HepG2 (cell line): ENCODE measurements at regions not wholly inside any gene's neighbourhood (a gene's known extent, or its start where the extent isn't known, plus 50 kb on each side); places are given as distances from the start of the nearest gene placed in this dataset.

Source experiments
- ATAC-seq: fragments of 200-7000 bp; cut with Tn5 transposase; 3 replicates; pipeline ENCODE4 v1.9.1; 2020; ENCODE audit warnings: mild to moderate bottlenecking, moderate library complexity
- BruUV-seq: library from RNA; stranded (reverse); fragments of 400-500 nt; replicated peaks from 2 replicates; lab custom pipeline; 2021; lab: Mats Ljungman, UMichigan
- CTCF ChIA-PET: fragments of 300-600 bp; formaldehyde crosslinking; extraction: SDS; loops from one replicate; lab custom pipeline; 2021; ENCODE audit warnings: low total read pairs, inconsistent platforms, low intra/inter-chr PET ratio; lab: Yijun Ruan, JAX
- POLR2A ChIA-PET: fragments of 350-600 bp; sonication (Branson Sonifier 250); formaldehyde crosslinking; loops from one replicate; lab custom pipeline; 2020; ENCODE audit warnings: antibody characterized with exemption, inconsistent platforms; lab: Yijun Ruan, JAX
- DNase-seq: peaks from one replicate; pipeline ENCODE4 v3.0.0-alpha.2; 2015; ENCODE audit warnings: low spot score
- FAIRE-seq: peaks from 3 replicates; lab custom pipeline; 2011; peaks lifted over from hg19 to GRCh38; lab: Jason Lieb, UNC
- H2AFZ ChIP-seq: one replicate; pipeline ENCODE4 v1.6.1; 2011; ENCODE audit warnings: low read length, inconsistent platforms
- H3K27ac ChIP-seq: fragments of 300-600 bp; 3 replicates; pipeline ENCODE4 v1.8.0; 2011; ENCODE audit warnings: mixed run types, mild to moderate bottlenecking, mixed read lengths, low read length, inconsistent platforms; ENCODE audit not compliant: insufficient read depth; ENCODE audit errors: extremely low read length
- H3K27me3 ChIP-seq, 2 experiments: fragments of 200-600 bp in 1 of 2; 2 replicates in 1 of 2; 3 replicates in 1 of 2; pipeline versions ENCODE4 v1.6.0 to v1.8.0; 2011; ENCODE audit warnings: low read length in 2 of 2, mild to moderate bottlenecking in 2 of 2, moderate library complexity in 2 of 2, inconsistent platforms in 1 of 2; ENCODE audit not compliant: insufficient read depth in 2 of 2, control insufficient read depth in 1 of 2
- H3K36me3 ChIP-seq, 2 experiments: fragments of 200-600 bp in 1 of 2; replicated peaks in 1 of 2; 2 replicates in 1 of 2; 3 replicates in 1 of 2; pipeline versions ENCODE4 v1.5.1 to v1.8.0; 2011; ENCODE audit warnings: low read length in 2 of 2, inconsistent platforms in 1 of 2; ENCODE audit not compliant: insufficient read depth in 2 of 2, control insufficient read depth in 1 of 2
- H3K4me1 ChIP-seq: 2 replicates; pipeline ENCODE4 v1.5.1; 2012; ENCODE audit warnings: low read length, inconsistent platforms; ENCODE audit not compliant: insufficient read depth
- H3K4me2 ChIP-seq: 2 replicates; pipeline ENCODE4 v1.6.0; 2011; ENCODE audit warnings: low read depth, low read length, inconsistent platforms
- H3K4me3 ChIP-seq, 3 experiments: fragments of 200-600 bp in 1 of 3; sonication (generic), shearing (Covaris generic) in 1 of 3; replicated peaks in 1 of 3; 2 replicates each; pipeline ENCODE4 v1.5.1; 2011 to 2016; ENCODE audit warnings: low read length in 3 of 3, inconsistent platforms in 2 of 3, low read depth in 2 of 3, mild to moderate bottlenecking in 2 of 3, control low read depth in 1 of 3, mixed read lengths in 1 of 3; ENCODE audit not compliant: insufficient read depth in 1 of 3
- H3K79me2 ChIP-seq: one replicate; pipeline ENCODE4 v1.6.1; 2011; ENCODE audit warnings: low read length, inconsistent platforms; ENCODE audit not compliant: insufficient read depth
- H3K9ac ChIP-seq: 2 replicates; pipeline ENCODE4 v1.6.0; 2011; ENCODE audit warnings: mild to moderate bottlenecking, low read depth, low read length, inconsistent platforms; ENCODE audit not compliant: insufficient read depth
- H3K9me3 ChIP-seq: 2 replicates; pipeline ENCODE4 v1.5.1; 2012; ENCODE audit warnings: mild to moderate bottlenecking, low read length
- H4K20me1 ChIP-seq: 2 replicates; pipeline ENCODE4 v1.6.0; 2011; ENCODE audit warnings: inconsistent platforms, mild to moderate bottlenecking, low read length, moderate library complexity; ENCODE audit not compliant: insufficient read depth
- ATF4 ChIP-seq, 2 experiments: fragments of 450-650 bp in 1 of 2; sonication (generic) in 1 of 2; formaldehyde crosslinking; IDR thresholded peaks; 2 replicates each; pipeline versions ENCODE4 v1.5.0 to v1.8.0; 2020 to 2022; ENCODE audit warnings: mild to moderate bottlenecking in 1 of 2, missing genetic modification reagents in 1 of 2
- CENPT ChIP-seq: sonication (generic); formaldehyde crosslinking; IDR thresholded peaks from 2 replicates; pipeline ENCODE4 v1.8.0; 2022; ENCODE audit warnings: low read depth, mild to moderate bottlenecking, moderate library complexity, missing genetic modification reagents
- MIXL1 ChIP-seq: IDR thresholded peaks from 2 replicates; pipeline ENCODE4 v1.6.1; 2016
- ZBTB25 ChIP-seq: IDR thresholded peaks from 2 replicates; pipeline ENCODE4 v1.6.1; 2018; ENCODE audit warnings: missing genetic modification reagents
- ZFP36L1 ChIP-seq: sonication (generic); formaldehyde crosslinking; IDR thresholded peaks from 2 replicates; pipeline ENCODE4 v1.8.0; 2022; ENCODE audit warnings: mild to moderate bottlenecking, missing genetic modification reagents, moderate library complexity
- ZNF180 ChIP-seq: sonication (generic); formaldehyde crosslinking; IDR thresholded peaks from 2 replicates; pipeline ENCODE4 v1.4.0; 2020; ENCODE audit warnings: low read depth, missing genetic modification reagents, borderline replicate concordance
- ZNF263 ChIP-seq: sonication (generic); formaldehyde crosslinking; IDR thresholded peaks from 2 replicates; pipeline ENCODE4 v1.4.0; 2020; ENCODE audit warnings: missing genetic modification reagents
- ZNF781 ChIP-seq: sonication (generic); formaldehyde crosslinking; IDR thresholded peaks from 2 replicates; pipeline ENCODE4 v1.5.1; 2020; ENCODE audit warnings: borderline replicate concordance, mild to moderate bottlenecking, missing genetic modification reagents; ENCODE audit errors: not compliant biosample characterization
- in situ Hi-C: cut with HindIII; loops from 2 replicates; pipeline ENCODE4 v1.10.0; 2017; ENCODE audit warnings: low pct_unique_long_range_greater_than_20kb; ENCODE audit not compliant: extremely low pct_ligation_motif_present
- intact Hi-C: fragments of 100-400 bp; cut with micrococcal nuclease; formaldehyde crosslinking; loops from one replicate; pipeline ENCODE4 v1.10.0; 2022; ENCODE audit not compliant: unreplicated experiment
- TF ChIP-seq, protein P1 (sequence below): sonication (generic); formaldehyde crosslinking; IDR thresholded peaks from 2 replicates; pipeline ENCODE4 v1.5.1; 2020; ENCODE audit warnings: missing genetic modification reagents, mild to moderate bottlenecking, borderline replicate concordance

GRCh38 chr1:4954392-4954791 is 300.0 kb downstream of the AJAP1 start:
- no peak overlapping the region for H3K4me2 ChIP-seq
- no peak for TF ChIP-seq CENPT
- TF ChIP-seq ZNF263 (CRISPR knock-in tag): no peak
- no peak for TF ChIP-seq ZFP36L1 (CRISPR knock-in tag)
- no peak for TF ChIP-seq MIXL1 (CRISPR knock-in tag)
- TF ChIP-seq ZNF180 (CRISPR knock-in tag): no peak
- TF ChIP-seq ATF4 (CRISPR knock-in tag; IDR thresholded peaks at IDR 0.05): no peak
- no peak for TF ChIP-seq ZNF781
- TF ChIP-seq, protein P1, sequence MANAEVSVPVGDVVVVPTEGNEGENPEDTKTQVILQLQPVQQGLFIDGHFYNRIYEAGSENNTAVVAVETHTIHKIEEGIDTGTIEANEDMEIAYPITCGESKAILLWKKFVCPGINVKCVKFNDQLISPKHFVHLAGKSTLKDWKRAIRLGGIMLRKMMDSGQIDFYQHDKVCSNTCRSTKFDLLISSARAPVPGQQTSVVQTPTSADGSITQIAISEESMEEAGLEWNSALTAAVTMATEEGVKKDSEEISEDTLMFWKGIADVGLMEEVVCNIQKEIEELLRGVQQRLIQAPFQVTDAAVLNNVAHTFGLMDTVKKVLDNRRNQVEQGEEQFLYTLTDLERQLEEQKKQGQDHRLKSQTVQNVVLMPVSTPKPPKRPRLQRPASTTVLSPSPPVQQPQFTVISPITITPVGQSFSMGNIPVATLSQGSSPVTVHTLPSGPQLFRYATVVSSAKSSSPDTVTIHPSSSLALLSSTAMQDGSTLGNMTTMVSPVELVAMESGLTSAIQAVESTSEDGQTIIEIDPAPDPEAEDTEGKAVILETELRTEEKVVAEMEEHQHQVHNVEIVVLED (CRISPR knock-in tag): no peak
- no peak for TF ChIP-seq ZBTB25 (CRISPR knock-in tag)
- H3K36me3 ChIP-seq: no peaks in the 10 kb centered on the region
- H3K79me2 ChIP-seq: no peaks in the 10 kb centered on the region
- peaks cover 66% of the 10 kb centered on the region for H3K9me3 ChIP-seq
- ChIA-PET POLR2A (no interaction called here), CTCF (no interaction called here)
- H3K27me3 ChIP-seq: no peaks in the 10 kb centered on the region
- no peaks in the 10 kb centered on the region for H3K4me1 ChIP-seq
- DNase-seq (no peak), ATAC-seq (no peak), FAIRE-seq (no peak)
- no TSS peak for BruUV-seq
- intact Hi-C loops: no loop called here
- no peak overlapping the region for H3K4me3 ChIP-seq
- H2AFZ ChIP-seq: no peak overlapping the region
- no peaks in the 10 kb centered on the region for H4K20me1 ChIP-seq
- in situ Hi-C loops: no loop called here
- no peak overlapping the region for H3K27ac ChIP-seq
- no peak overlapping the region for H3K9ac ChIP-seq
